GM12892 (cell line): ENCODE measurements at regions not wholly inside any gene's neighbourhood (a gene's known extent, or its start where the extent isn't known, plus 50 kb on each side); places are given as distances from the start of the nearest gene placed in this dataset.

ENCODE experiments used
- POLR2A ChIP-seq: IDR thresholded peaks from 2 replicates; pipeline ENCODE4 v1.6.1; 2011; ENCODE audit warnings: low read depth, low read length, control low read depth
- POLR2AphosphoS5 ChIP-seq: IDR thresholded peaks from 2 replicates; pipeline ENCODE4 v1.6.1; 2011; ENCODE audit warnings: low read depth, low read length, control low read depth

- TF ChIP-seq POLR2AphosphoS5 (no peak), POLR2A (no peak)
Measured at GRCh38 chrX:73963682-73964081, 111.2 kb upstream of the XIST start.
